AG09309 (cell line): ENCODE measurements at regions not wholly inside any gene's neighbourhood (a gene's known extent, or its start where the extent isn't known, plus 50 kb on each side); places are given as distances from the start of the nearest gene placed in this dataset.
"Not testable (repeated sequence)": the region's sequence is repeated elsewhere in the genome, so short reads cannot be mapped to it uniquely, and the experiment has no call there.

Experiments
- DNase-seq: peaks from one replicate; pipeline ENCODE4 v3.0.0-alpha.2; 2010; ENCODE audit warnings: low read depth
- H3K4me3 ChIP-seq: 2 replicates; pipeline ENCODE4 v1.5.1; 2011; ENCODE audit warnings: mild to moderate bottlenecking, low read depth, low read length, moderate library complexity; ENCODE audit not compliant: control insufficient read depth
- TF ChIP-seq, protein P1 (sequence below): IDR thresholded peaks from 2 replicates; pipeline ENCODE4 v1.5.1; 2011; ENCODE audit warnings: mild to moderate bottlenecking, low read depth, low read length, inconsistent platforms; ENCODE audit not compliant: insufficient read depth, control insufficient read depth; ENCODE audit errors: missing control alignments

DNA sequence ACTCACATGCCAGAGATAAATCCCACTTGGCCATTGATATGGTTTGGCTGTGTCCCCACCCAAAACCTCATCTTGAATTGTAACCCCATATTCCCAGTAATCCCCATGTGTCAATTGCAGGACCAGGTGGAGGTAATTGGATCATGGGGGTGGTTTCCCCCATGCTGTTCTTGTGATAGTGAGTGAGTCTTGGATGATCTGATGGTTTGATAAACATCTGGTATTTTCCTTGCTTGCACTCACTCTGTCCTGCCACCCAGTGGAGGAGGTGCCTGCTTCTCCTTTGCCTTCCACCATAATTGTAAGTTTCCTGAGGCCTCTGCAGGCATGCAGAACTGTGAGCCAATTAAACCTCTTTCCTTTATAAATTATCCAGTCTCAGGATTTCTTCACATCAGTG, 50.4 kb upstream of the B3GAT2 start:
- not testable (repeated sequence) for H3K4me3 ChIP-seq, DNase-seq

DNA sequence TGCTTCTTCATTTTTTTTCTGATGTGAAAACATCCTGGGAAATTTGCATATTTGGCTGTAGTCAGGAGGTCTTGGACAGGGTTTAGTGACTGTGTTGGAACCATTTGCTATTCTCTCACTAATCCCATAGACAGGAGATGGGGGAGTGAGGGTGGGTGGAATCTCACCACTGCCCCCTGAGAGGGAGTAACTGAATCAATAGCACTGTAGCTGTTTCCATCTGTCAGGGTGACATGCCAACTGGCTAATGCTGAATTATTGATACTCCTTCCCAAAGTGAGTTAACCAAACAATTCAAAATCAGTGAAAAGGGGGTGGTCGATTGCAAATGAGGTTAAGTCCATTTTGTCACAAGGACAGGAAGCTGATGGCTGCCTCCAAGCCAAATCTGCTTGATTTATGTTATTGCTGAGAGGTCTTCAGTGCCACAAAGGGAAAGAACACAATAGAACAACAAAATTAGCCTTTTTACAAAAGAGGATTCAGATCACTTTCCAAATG, 55.1 kb upstream of the B3GAT2 start:
- TF ChIP-seq, protein P1, sequence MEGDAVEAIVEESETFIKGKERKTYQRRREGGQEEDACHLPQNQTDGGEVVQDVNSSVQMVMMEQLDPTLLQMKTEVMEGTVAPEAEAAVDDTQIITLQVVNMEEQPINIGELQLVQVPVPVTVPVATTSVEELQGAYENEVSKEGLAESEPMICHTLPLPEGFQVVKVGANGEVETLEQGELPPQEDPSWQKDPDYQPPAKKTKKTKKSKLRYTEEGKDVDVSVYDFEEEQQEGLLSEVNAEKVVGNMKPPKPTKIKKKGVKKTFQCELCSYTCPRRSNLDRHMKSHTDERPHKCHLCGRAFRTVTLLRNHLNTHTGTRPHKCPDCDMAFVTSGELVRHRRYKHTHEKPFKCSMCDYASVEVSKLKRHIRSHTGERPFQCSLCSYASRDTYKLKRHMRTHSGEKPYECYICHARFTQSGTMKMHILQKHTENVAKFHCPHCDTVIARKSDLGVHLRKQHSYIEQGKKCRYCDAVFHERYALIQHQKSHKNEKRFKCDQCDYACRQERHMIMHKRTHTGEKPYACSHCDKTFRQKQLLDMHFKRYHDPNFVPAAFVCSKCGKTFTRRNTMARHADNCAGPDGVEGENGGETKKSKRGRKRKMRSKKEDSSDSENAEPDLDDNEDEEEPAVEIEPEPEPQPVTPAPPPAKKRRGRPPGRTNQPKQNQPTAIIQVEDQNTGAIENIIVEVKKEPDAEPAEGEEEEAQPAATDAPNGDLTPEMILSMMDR = no peak
- no peak overlapping the region for H3K4me3 ChIP-seq
- no peak for DNase-seq

DNA sequence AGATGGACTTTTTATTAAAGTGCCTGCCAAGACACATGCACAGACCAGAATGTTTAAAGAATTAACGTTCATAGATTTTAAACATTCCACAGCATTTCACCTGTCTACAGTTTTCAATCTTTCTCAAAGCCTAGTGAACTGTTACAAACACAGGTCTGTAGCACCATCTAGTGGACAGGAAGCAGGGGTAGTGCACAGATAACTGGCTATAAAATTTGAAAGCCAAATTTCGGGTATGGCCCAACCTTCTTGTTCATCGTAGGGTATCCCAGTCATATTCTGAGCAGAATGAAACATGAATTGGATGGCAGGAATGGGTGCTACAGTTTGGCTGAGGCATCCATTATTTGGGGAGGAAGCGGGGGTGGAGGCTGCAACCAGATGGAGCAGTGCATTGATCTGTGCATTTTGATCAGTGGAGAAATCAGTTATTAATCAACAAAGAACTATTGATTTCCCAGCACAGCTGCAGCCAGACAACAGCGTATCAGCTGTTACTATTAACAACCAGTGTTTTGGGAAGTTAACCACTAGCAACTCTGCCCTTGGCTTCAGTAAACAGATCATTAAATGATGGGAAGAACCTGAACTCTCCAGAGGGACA, 56.1 kb upstream of the B3GAT2 start:
- peak; percentile 20 for DNase-seq
- H3K4me3 ChIP-seq = no peak overlapping the region
- TF ChIP-seq, protein P1 = peak; percentile 79

DNA sequence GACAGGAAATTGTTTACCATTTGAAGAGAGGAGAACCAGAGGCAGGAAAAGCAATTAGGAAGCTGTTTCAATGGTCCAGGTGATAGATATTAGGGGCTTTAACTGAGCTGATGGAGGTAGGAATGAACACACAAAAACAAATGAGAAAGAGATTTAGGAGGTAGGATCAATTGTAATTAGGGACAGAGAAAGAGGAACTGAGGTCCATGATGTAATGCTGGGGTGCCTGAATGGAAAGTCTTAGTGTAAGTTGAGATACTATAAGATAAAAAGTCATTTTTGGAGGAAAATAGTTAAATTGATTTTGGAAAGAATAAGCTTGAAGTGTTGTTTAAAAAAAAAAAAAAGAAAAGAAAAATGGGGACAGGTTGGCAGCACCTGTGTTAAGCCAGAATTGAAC, 58.5 kb upstream of the B3GAT2 start:
- no peak overlapping the region for H3K4me3 ChIP-seq
- TF ChIP-seq, protein P1 = no peak

DNA sequence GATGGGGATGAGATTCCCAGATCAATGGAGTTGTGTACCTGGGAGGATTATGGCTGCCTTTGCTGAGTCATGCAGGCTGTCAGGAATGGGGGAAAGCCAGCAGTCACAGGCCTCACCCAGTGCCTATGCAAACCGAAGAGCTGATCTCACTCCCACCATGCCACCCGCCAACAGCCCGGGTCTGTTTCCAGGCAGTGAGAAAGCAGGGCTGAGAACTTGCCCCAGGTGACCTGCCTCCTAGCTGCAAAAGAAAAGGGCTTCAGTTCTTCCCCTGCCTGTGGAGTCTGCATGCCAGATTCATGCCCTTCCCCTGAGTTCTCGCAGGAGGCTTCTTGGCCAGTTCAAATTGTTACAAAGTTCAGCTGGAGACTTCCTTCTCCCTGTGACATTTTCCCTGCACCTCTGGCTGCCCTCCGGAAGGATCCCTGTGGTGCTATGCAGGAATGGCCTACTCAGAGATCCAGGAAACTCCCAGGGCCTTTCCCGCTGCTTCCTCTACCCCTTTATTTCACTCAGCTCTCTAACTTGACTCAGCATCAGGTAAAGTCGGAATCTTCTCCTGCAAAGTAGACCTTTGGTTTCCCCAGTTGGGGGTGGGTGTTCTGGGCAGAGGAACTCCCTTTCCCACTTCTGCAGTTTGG, 71.5 kb upstream of the B3GAT2 start:
- H3K4me3 ChIP-seq = no peak overlapping the region
- DNase-seq = no peak
- TF ChIP-seq, protein P1 = no peak

More for the DNA sequence above, 58.5 kb upstream of the B3GAT2 start:
- no peak for DNase-seq

DNA sequence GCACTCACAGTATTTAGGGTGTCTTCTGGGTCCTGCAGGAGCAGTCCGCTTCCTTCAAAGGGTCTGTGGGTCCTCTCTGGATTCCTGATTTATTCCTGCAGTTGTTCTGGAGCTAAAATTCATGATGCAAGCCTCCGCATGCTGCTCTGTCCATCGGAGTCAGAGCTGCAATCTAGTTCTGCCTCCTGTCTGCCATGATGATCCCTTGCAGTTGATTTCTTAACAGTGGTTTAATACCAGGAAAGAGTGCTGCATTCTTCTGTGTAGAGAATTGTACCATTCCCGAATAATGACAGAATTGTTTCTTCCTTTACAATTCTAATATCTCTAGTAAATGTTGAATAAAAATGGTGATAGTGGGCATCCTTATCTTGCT, 72.0 kb upstream of the B3GAT2 start:
- no peak overlapping the region for H3K4me3 ChIP-seq
- no peak for DNase-seq
- TF ChIP-seq, protein P1 = no peak

DNA sequence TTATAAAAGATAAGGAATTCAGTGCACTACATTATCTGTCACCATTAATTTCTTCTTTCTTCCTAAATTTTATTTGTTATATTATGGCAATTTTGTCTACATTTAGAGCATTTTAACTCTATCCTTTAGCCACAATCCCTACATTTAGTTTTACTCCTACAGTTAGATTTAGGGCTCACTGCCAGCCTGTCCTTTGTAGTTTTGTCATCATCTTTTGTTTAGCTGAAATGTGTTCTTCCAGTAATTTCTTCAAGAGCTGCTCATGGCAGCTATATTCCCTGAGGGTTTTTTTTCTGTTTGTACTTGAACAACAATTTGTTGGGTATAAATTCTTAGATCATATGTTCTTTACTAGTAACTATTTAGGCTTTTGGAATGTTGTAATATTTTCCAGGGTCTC, 72.7 kb upstream of the B3GAT2 start:
- TF ChIP-seq, protein P1 = no peak
- H3K4me3 ChIP-seq = no peak overlapping the region
- no peak for DNase-seq
